ENCODE measurements at regions not wholly inside any gene's neighbourhood (a gene's known extent, or its start where the extent isn't known, plus 50 kb on each side); places are given as distances from the start of the nearest gene placed in this dataset.

DNA sequence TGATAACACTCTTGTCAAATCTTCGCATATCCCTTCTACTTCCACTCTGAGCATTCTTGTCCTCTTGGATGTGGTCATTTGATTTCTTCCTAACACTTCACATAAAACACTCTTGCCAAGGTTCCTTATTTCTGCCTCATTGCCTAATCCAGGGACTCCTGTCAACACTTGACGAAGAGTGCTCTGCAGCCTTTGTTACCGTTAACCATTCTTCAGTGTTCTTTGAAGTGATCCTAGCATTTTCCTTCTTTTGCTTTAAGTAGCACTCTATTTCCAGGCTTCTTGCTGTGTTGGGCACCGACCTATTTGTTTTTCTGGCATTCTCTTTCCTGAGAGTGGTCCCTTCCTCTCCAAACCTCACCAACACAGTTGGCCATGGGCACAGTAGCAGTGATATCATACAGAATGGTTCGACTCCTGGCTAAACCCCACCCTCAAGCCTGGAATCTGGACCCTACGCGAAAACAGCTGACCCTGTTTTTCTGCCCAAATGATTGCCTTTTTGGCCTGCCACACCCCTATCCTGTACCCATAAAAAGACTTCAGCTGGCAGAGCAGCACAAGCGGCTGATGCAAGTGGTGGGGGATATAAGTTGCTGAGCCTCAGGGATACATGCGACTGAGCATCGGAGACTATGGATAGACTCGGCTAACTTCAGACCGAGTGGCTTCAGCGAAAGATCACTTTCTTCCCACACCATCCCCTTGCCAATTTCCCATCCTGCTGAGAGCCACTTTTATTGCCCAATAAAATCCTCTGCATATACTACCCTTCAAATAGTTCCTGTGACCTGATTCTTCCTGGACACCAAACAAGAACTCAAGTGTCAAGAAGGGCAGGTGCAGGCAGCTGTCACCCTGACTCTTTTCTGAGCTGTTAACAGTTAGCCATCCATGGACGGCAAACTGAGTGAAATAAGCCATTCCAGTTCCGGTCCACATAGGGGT, 820.6 kb downstream of the CCSER2 start:
- TF ChIP-seq CTCF (conservative IDR thresholded peaks at IDR 0.05; ENCODE audit: low read depth, low read length) (no peak), MXI1 (IDR thresholded peaks at IDR 0.05; ENCODE audit: borderline replicate concordance, low read depth, low read length) (no peak), CHD1 (IDR thresholded peaks at IDR 0.05; ENCODE audit: low read depth, low read length) (no peak)
